ENCODE measurements at regions not wholly inside any gene's neighbourhood (a gene's known extent, or its start where the extent isn't known, plus 50 kb on each side); places are given as distances from the start of the nearest gene placed in this dataset.
"Not testable (repeated sequence)": the region's sequence is repeated elsewhere in the genome, so short reads cannot be mapped to it uniquely, and the experiment has no call there.

GRCh38 chr17:37820313-37820994 is 75.6 kb upstream of the HNF1B start:
- peaks cover 1% of the 10 kb centered on the region for H3K27me3 Mint-ChIP-seq (ENCODE audit: unreplicated experiment)
- no peaks in the 10 kb centered on the region for H3K36me3 Mint-ChIP-seq (ENCODE audit: unreplicated experiment)

GRCh38 chr17:37818689-37819088 is 73.8 kb upstream of the HNF1B start:
- no peak for DNase-seq
- H3K4me1 Mint-ChIP-seq (ENCODE audit: low read depth, unreplicated experiment), result no peaks in the 10 kb centered on the region
- peaks cover 1% of the 10 kb centered on the region for H3K27me3 Mint-ChIP-seq (ENCODE audit: unreplicated experiment)
- no peak overlapping the region for H3K4me3 Mint-ChIP-seq (ENCODE audit: unreplicated experiment)
- no peaks in the 10 kb centered on the region for H3K9me3 Mint-ChIP-seq (ENCODE audit: unreplicated experiment)
- H3K36me3 Mint-ChIP-seq (ENCODE audit: unreplicated experiment), result no peaks in the 10 kb centered on the region
- no peak for TF ChIP-seq CTCF (IDR thresholded peaks at IDR 0.05; ENCODE audit: partially characterized antibody, unreplicated experiment)
- H3K27ac Mint-ChIP-seq (ENCODE audit: unreplicated experiment), result no peak overlapping the region

More at GRCh38 chr17:37820313-37820994, 75.6 kb upstream of the HNF1B start:
- DNase-seq, result no peak
- Mint-ChIP-seq H3K4me1 (ENCODE audit: low read depth, unreplicated experiment) (no peaks in the 10 kb centered on the region), H3K4me3 (ENCODE audit: unreplicated experiment) (no peak overlapping the region), H3K27ac (ENCODE audit: unreplicated experiment) (no peak overlapping the region), H3K9me3 (ENCODE audit: unreplicated experiment) (no peaks in the 10 kb centered on the region)
- no peak for TF ChIP-seq CTCF (IDR thresholded peaks at IDR 0.05; ENCODE audit: partially characterized antibody, unreplicated experiment)

- DNase-seq, result no peak
These were observed 72.1 kb upstream of the HNF1B start for GRCh38 chr17:37816950-37817349.

GRCh38 chr17:37815536-37815935 is 70.7 kb upstream of the HNF1B start:
- Mint-ChIP-seq H3K27ac (ENCODE audit: unreplicated experiment) (no peak overlapping the region), H3K36me3 (ENCODE audit: unreplicated experiment) (no peaks in the 10 kb centered on the region), H3K4me3 (ENCODE audit: unreplicated experiment) (no peak overlapping the region), H3K4me1 (ENCODE audit: low read depth, unreplicated experiment) (no peaks in the 10 kb centered on the region), H3K27me3 (ENCODE audit: unreplicated experiment) (peaks cover 1% of the 10 kb centered on the region), H3K9me3 (ENCODE audit: unreplicated experiment) (no peaks in the 10 kb centered on the region)
- no peak for TF ChIP-seq CTCF (IDR thresholded peaks at IDR 0.05; ENCODE audit: partially characterized antibody, unreplicated experiment)
- no peak for DNase-seq

More at GRCh38 chr17:37816950-37817349, 72.1 kb upstream of the HNF1B start:
- H3K27me3 Mint-ChIP-seq (ENCODE audit: unreplicated experiment), result peaks cover 1% of the 10 kb centered on the region
- no peaks in the 10 kb centered on the region for H3K9me3 Mint-ChIP-seq (ENCODE audit: unreplicated experiment)
- H3K27ac Mint-ChIP-seq (ENCODE audit: unreplicated experiment), result no peak overlapping the region
- no peaks in the 10 kb centered on the region for H3K36me3 Mint-ChIP-seq (ENCODE audit: unreplicated experiment)
- no peak overlapping the region for H3K4me3 Mint-ChIP-seq (ENCODE audit: unreplicated experiment)
- TF ChIP-seq CTCF (IDR thresholded peaks at IDR 0.05; ENCODE audit: partially characterized antibody, unreplicated experiment), result no peak
- no peaks in the 10 kb centered on the region for H3K4me1 Mint-ChIP-seq (ENCODE audit: low read depth, unreplicated experiment)

GRCh38 chr17:37813751-37814150 is 68.9 kb upstream of the HNF1B start:
- Mint-ChIP-seq H3K4me1 (ENCODE audit: low read depth, unreplicated experiment) (no peaks in the 10 kb centered on the region), H3K4me3 (ENCODE audit: unreplicated experiment) (no peak overlapping the region), H3K27ac (ENCODE audit: unreplicated experiment) (no peak overlapping the region), H3K36me3 (ENCODE audit: unreplicated experiment) (no peaks in the 10 kb centered on the region), H3K9me3 (ENCODE audit: unreplicated experiment) (no peaks in the 10 kb centered on the region), H3K27me3 (ENCODE audit: unreplicated experiment) (peaks cover 1% of the 10 kb centered on the region)
- DNase-seq, result no peak
- no peak for TF ChIP-seq CTCF (IDR thresholded peaks at IDR 0.05; ENCODE audit: partially characterized antibody, unreplicated experiment)

GRCh38 chr17:37808846-37809245 is 64.0 kb upstream of the HNF1B start:
- H3K4me3 Mint-ChIP-seq (ENCODE audit: unreplicated experiment); H3K9me3 Mint-ChIP-seq (ENCODE audit: unreplicated experiment); H3K27ac Mint-ChIP-seq (ENCODE audit: unreplicated experiment); H3K27me3 Mint-ChIP-seq (ENCODE audit: unreplicated experiment); H3K36me3 Mint-ChIP-seq (ENCODE audit: unreplicated experiment); H3K4me1 Mint-ChIP-seq (ENCODE audit: low read depth, unreplicated experiment); DNase-seq: not testable (repeated sequence)

Data from glutamatergic neuron (in vitro differentiated cells).